ENCODE measurements at regions not wholly inside any gene's neighbourhood (a gene's known extent, or its start where the extent isn't known, plus 50 kb on each side); places are given as distances from the start of the nearest gene placed in this dataset.
"Not testable (repeated sequence)": the region's sequence is repeated elsewhere in the genome, so short reads cannot be mapped to it uniquely, and the experiment has no call there.

GRCh38 chr6:82511546-82511945 lies 147.9 kb downstream of the TPBG start:
- H3K9me3 ChIP-seq, result peaks cover 0 to 30% (median 2%) of the 10 kb centered on the region in 11 donors
- no peak for TF ChIP-seq CTCF (IDR thresholded peaks at IDR 0.05)
- H3K4me1 ChIP-seq, result no peaks in the 10 kb centered on the region
- ATAC-seq (no peak), DNase-seq (no peak)
- no peaks in the 10 kb centered on the region for H3K27me3 ChIP-seq
- intact Hi-C loops (cut with DNase I), result no loop called here
- no peak overlapping the region for H3K27ac ChIP-seq
- 75 to 80% methylated on average over 2 of the region's 2 CpGs for WGBS, 2 donors
- H3K36me3 ChIP-seq, result no peaks in the 10 kb centered on the region
- no peak overlapping the region for H3K4me3 ChIP-seq

DNA sequence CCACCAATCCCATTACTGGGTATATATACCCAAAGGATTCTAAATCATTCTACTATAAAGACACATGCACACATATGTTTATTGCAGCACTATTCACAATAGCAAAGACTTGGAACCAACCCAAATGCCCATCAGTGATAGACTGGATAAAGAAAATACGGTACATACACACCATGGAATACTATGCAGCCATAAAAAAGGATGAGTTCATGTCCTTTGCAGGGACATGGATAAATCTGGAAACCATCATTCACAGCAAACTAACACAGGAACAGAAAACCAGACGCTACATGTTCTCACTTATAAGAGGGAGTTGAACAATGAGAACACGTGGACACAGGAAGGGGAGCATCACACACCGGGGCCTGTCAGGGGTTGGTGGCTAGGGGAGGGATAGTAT lies 154.3 kb downstream of the TPBG start:
- WGBS, 2 donors, result 81 to 83% methylated on average over 4 of the region's 4 CpGs
- ATAC-seq; H3K27ac ChIP-seq; intact Hi-C loops (cut with DNase I); H3K27me3 ChIP-seq; H3K4me1 ChIP-seq; H3K36me3 ChIP-seq; DNase-seq; H3K4me3 ChIP-seq: not testable (repeated sequence)
- peaks cover 0 to 50% (median 12%) of the 10 kb centered on the region in 11 donors for H3K9me3 ChIP-seq

- Histone ChIP-seq H3K4me3 (no peak overlapping the region), H3K36me3 (no peaks in the 10 kb centered on the region), H3K4me1 (no peaks in the 10 kb centered on the region), H3K9me3 (peaks cover 0 to 23% (median 10%) of the 10 kb centered on the region in 11 donors), H3K27ac (no peak overlapping the region), H3K27me3 (no peaks in the 10 kb centered on the region)
- TF ChIP-seq CTCF (IDR thresholded peaks at IDR 0.05), result no peak
- 76 to 78% methylated on average over 1 of the region's 1 CpG for WGBS, 2 donors
- ATAC-seq (no peak), DNase-seq (no peak)
- intact Hi-C loops (cut with DNase I), result no loop called here
These were observed 157.8 kb downstream of the TPBG start for GRCh38 chr6:82521369-82521768.

- Histone ChIP-seq H3K27me3 (no peaks in the 10 kb centered on the region), H3K4me1 (no peaks in the 10 kb centered on the region), H3K27ac (no peak overlapping the region), H3K4me3 (no peak overlapping the region), H3K9me3 (peaks cover 0 to 19% (median 8%) of the 10 kb centered on the region in 11 donors), H3K36me3 (no peaks in the 10 kb centered on the region)
- DNase-seq, result no peak
- no peak for ATAC-seq
- intact Hi-C loops (cut with DNase I), result no loop called here
- no peak for TF ChIP-seq CTCF (IDR thresholded peaks at IDR 0.05)
- WGBS, 2 donors, result 74 to 75% methylated on average over 2 of the region's 2 CpGs
These were observed 158.2 kb downstream of the TPBG start for GRCh38 chr6:82521861-82522260.

GRCh38 chr6:82524031-82524430 lies 160.4 kb downstream of the TPBG start:
- no peak for ATAC-seq
- Histone ChIP-seq H3K4me3 (no peak overlapping the region), H3K27ac (no peak overlapping the region), H3K4me1 (no peaks in the 10 kb centered on the region), H3K9me3 (peaks cover 0 to 7% (median 0%) of the 10 kb centered on the region in 11 donors), H3K27me3 (no peaks in the 10 kb centered on the region), H3K36me3 (no peaks in the 10 kb centered on the region)
- DNase-seq, result no peak
- 62 to 73% methylated on average over 8 of the region's 8 CpGs for WGBS, 2 donors
- TF ChIP-seq CTCF (IDR thresholded peaks at IDR 0.05), result no peak
- intact Hi-C loops (cut with DNase I), result no loop called here

All from heart right ventricle (tissue), 16 donors.